ENCODE measurements at regions not wholly inside any gene's neighbourhood (a gene's known extent, or its start where the extent isn't known, plus 50 kb on each side); places are given as distances from the start of the nearest gene placed in this dataset.

- no peak for TF ChIP-seq POLR2A (IDR thresholded peaks at IDR 0.05; ENCODE audit: low read depth)
- TF ChIP-seq, protein P1, sequence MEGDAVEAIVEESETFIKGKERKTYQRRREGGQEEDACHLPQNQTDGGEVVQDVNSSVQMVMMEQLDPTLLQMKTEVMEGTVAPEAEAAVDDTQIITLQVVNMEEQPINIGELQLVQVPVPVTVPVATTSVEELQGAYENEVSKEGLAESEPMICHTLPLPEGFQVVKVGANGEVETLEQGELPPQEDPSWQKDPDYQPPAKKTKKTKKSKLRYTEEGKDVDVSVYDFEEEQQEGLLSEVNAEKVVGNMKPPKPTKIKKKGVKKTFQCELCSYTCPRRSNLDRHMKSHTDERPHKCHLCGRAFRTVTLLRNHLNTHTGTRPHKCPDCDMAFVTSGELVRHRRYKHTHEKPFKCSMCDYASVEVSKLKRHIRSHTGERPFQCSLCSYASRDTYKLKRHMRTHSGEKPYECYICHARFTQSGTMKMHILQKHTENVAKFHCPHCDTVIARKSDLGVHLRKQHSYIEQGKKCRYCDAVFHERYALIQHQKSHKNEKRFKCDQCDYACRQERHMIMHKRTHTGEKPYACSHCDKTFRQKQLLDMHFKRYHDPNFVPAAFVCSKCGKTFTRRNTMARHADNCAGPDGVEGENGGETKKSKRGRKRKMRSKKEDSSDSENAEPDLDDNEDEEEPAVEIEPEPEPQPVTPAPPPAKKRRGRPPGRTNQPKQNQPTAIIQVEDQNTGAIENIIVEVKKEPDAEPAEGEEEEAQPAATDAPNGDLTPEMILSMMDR (IDR thresholded peaks at IDR 0.05) = no peak
- no peak for TF ChIP-seq POLR2AphosphoS5 (IDR thresholded peaks at IDR 0.05)
- no peak for TF ChIP-seq EP300 (IDR thresholded peaks at IDR 0.05)
These were observed 91.7 kb downstream of the LITAF start for GRCh38 chr16:11495066-11495407.

Measured in esophagus muscularis mucosa (tissue), 4 donors.